OCI-LY1 (cell line): ENCODE measurements at regions not wholly inside any gene's neighbourhood (a gene's known extent, or its start where the extent isn't known, plus 50 kb on each side); places are given as distances from the start of the nearest gene placed in this dataset.

ENCODE experiments used
- H2AFZ ChIP-seq: fragments of 200-600 bp; sonication (generic), shearing (Covaris generic); 2 replicates; pipeline ENCODE4 v1.6.0; 2014; ENCODE audit warnings: antibody characterized with exemption, mild to moderate bottlenecking, low read length
- H3F3A ChIP-seq: fragments of 200-600 bp; sonication (generic), shearing (Covaris generic); 2 replicates; pipeline ENCODE4 v1.6.0; 2014; ENCODE audit warnings: mild to moderate bottlenecking, antibody characterized with exemption, low read length, moderate library complexity; ENCODE audit not compliant: insufficient read depth
- H3K27ac ChIP-seq: fragments of 200-600 bp; sonication (generic); 2 replicates; pipeline ENCODE4 v1.5.1; 2014; ENCODE audit warnings: low read length, mixed run types, mild to moderate bottlenecking, low read depth; ENCODE audit not compliant: poor library complexity, severe bottlenecking
- H3K27me3 ChIP-seq: fragments of 200-600 bp; sonication (generic); 2 replicates; pipeline ENCODE4 v1.6.0; 2014; ENCODE audit warnings: antibody characterized with exemption, mild to moderate bottlenecking, low read length, moderate library complexity; ENCODE audit not compliant: insufficient read depth
- H3K36me3 ChIP-seq: fragments of 200-600 bp; sonication (generic); 2 replicates; pipeline ENCODE4 v1.6.1; 2014; ENCODE audit warnings: mild to moderate bottlenecking, antibody characterized with exemption, low read length, moderate library complexity, mixed read lengths; ENCODE audit not compliant: insufficient read depth
- H3K4me1 ChIP-seq: fragments of 200-600 bp; sonication (generic); 2 replicates; pipeline ENCODE4 v1.5.1; 2014; ENCODE audit warnings: mild to moderate bottlenecking, low read length, moderate library complexity; ENCODE audit not compliant: insufficient read depth, severe bottlenecking
- H3K4me2 ChIP-seq: fragments of 200-600 bp; sonication (generic), shearing (Covaris generic); 2 replicates; pipeline ENCODE4 v1.6.1; 2014; ENCODE audit warnings: low read length
- H3K4me3 ChIP-seq: fragments of 200-600 bp; sonication (generic); 2 replicates; pipeline ENCODE4 v1.5.1; 2014; ENCODE audit warnings: low read length, low read depth, mild to moderate bottlenecking, mixed read lengths; ENCODE audit not compliant: poor library complexity, severe bottlenecking
- H3K79me2 ChIP-seq: fragments of 200-600 bp; shearing (Covaris generic); 2 replicates; pipeline ENCODE4 v1.6.1; 2016; ENCODE audit warnings: mixed run types, low read length, mixed read lengths; ENCODE audit not compliant: insufficient read depth
- H3K9ac ChIP-seq: fragments of 200-600 bp; sonication (generic), shearing (Covaris generic); 2 replicates; pipeline ENCODE4 v1.6.1; 2014; ENCODE audit warnings: mild to moderate bottlenecking, low read length, mixed read lengths
- H3K9me2 ChIP-seq: fragments of 200-600 bp; sonication (generic), shearing (Covaris generic); 2 replicates; pipeline ENCODE4 v1.6.1; 2014; ENCODE audit warnings: low read depth, mild to moderate bottlenecking, low read length, mixed read lengths
- H3K9me3 ChIP-seq: fragments of 200-600 bp; shearing (Covaris generic); 2 replicates; pipeline ENCODE4 v1.6.1; 2014; ENCODE audit warnings: low read length, mixed read lengths
- H4K20me1 ChIP-seq: fragments of 200-600 bp; sonication (generic), shearing (Covaris generic); 2 replicates; pipeline ENCODE4 v1.6.0; 2016; ENCODE audit warnings: mild to moderate bottlenecking, low read length; ENCODE audit not compliant: insufficient read depth
- CTCF ChIP-seq: fragments of 200-600 bp; sonication (generic), shearing (Covaris generic); IDR thresholded peaks from 2 replicates; pipeline ENCODE4 v1.5.1; 2017; ENCODE audit warnings: mild to moderate bottlenecking, antibody characterized with exemption, low read length, moderate library complexity, mixed read lengths
- EZH2 ChIP-seq: fragments of 200-600 bp; sonication (generic), shearing (Covaris generic); IDR thresholded peaks from 2 replicates; pipeline ENCODE4 v1.8.0; 2017; ENCODE audit warnings: borderline replicate concordance, mixed run types, mild to moderate bottlenecking, antibody characterized with exemption, low read length, moderate library complexity, mixed read lengths

DNA sequence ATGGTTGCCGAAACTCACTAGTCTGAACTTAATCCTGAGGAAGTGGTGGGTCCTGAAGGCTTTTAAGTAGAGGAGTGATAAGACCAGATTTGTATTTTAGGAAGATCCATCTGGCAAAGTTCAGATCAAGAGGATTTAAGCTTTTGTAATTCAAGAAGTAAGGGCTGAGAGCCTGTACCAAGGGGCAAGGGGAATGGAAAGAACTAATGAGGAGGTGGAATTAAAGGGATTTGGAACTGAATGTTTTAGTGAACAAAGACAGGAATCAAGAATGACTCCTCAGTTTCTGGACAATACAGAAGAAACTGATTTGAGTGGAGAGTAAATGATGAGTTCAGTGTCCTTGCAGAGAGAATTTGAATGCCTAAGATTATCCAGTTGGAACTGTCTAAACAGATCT, 249.0 kb downstream of the C7orf25 start:
- Histone ChIP-seq H3K4me3 (no peak overlapping the region), H3K27ac (no peak overlapping the region), H3K9ac (no peak overlapping the region)

DNA sequence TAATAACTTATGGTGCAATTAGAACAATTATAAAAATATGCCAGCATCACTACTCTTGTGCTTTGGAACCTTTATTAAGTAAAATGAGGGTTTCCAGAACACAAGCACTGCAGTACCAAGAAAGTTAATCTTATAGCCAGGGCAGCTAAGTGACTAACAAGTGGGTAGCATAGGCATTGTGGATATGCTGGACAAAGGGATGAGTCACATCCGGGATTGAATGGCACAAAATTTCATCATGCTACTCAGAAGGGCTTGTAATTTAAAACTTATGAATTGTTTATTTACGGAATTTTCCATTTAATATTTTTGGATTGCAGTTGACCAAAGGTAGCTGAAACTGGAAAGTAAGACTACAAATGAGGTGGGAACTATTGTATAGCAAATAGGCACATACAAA, 250.6 kb downstream of the C7orf25 start:
- Histone ChIP-seq H3K27me3 (no peaks in the 10 kb centered on the region), H3K9me2 (no peaks in the 10 kb centered on the region), H3K27ac (no peak overlapping the region), H3K79me2 (no peaks in the 10 kb centered on the region), H3F3A (no peaks in the 10 kb centered on the region), H2AFZ (no peak overlapping the region), H3K9ac (no peak overlapping the region), H3K36me3 (no peaks in the 10 kb centered on the region), H3K4me2 (no peak overlapping the region), H3K4me3 (no peak overlapping the region), H4K20me1 (no peaks in the 10 kb centered on the region), H3K4me1 (no peaks in the 10 kb centered on the region), H3K9me3 (no peaks in the 10 kb centered on the region; the same call in 1 of the 2 replicates)
- TF ChIP-seq CTCF (no peak), EZH2 (no peak)

More for the DNA sequence above, 249.0 kb downstream of the C7orf25 start:
- Histone ChIP-seq H3K4me1 (no peaks in the 10 kb centered on the region), H3K9me3 (peaks cover 11% of the 10 kb centered on the region; the same call in 1 of the 2 replicates), H2AFZ (no peak overlapping the region), H3K27me3 (no peaks in the 10 kb centered on the region), H3K36me3 (no peaks in the 10 kb centered on the region), H4K20me1 (no peaks in the 10 kb centered on the region), H3K79me2 (no peaks in the 10 kb centered on the region), H3F3A (no peaks in the 10 kb centered on the region), H3K4me2 (no peak overlapping the region), H3K9me2 (no peaks in the 10 kb centered on the region)
- no peak for TF ChIP-seq CTCF
- TF ChIP-seq EZH2, result no peak

DNA sequence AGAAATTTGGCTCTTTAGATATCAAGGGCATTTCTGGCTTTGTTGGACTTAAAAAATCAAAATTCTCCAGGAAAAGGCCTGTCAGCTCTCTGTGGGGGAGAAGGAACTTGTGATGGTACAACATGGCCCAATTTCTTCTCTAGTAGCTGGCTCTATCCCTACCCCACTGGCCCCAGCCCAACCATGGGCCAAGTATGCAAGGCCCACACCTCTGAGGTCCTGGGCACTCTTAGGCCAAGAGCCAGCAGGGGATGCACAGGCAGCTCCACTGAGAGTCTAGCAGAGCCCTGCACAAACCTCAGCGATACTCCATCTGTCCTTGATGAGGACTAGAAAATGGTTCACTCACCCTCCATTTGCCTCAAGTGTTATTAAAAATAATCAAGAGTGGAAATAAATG, 261.2 kb downstream of the C7orf25 start:
- Histone ChIP-seq H3K79me2 (no peaks in the 10 kb centered on the region), H3K4me3 (no peak overlapping the region), H3K9me2 (no peaks in the 10 kb centered on the region; the same call in 1 of the 2 replicates), H3K36me3 (no peaks in the 10 kb centered on the region), H3K4me2 (no peak overlapping the region), H4K20me1 (no peaks in the 10 kb centered on the region), H3F3A (no peaks in the 10 kb centered on the region), H3K9ac (no peak overlapping the region), H2AFZ (no peak overlapping the region), H3K27ac (no peak overlapping the region), H3K9me3 (no peaks in the 10 kb centered on the region), H3K27me3 (no peaks in the 10 kb centered on the region), H3K4me1 (no peaks in the 10 kb centered on the region)
- TF ChIP-seq CTCF (no peak), EZH2 (no peak)
